ENCODE measurements at regions not wholly inside any gene's neighbourhood (a gene's known extent, or its start where the extent isn't known, plus 50 kb on each side); places are given as distances from the start of the nearest gene placed in this dataset.

DNA sequence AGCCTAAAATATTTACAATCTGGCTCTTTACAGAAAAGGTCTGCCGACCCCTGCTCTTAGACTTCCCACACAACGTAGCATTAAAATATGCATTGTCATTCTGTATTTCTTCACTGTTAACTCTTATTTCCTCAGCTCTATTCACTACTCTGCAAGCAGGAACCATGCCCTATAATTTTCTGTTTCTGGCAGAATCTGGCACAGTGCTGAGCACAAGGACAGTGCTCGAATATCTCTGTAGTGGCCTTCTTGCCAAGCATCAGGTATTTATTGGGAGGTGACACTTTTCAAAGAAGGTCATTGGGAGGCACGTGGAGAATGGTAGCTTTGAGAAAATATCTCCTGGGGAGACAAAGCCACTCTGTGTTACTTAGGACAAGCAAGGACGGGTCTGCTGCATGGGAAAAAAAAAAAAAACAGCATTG lies 77.9 kb downstream of the PSMG1 start:
- DNase-seq (ENCODE audit: low read depth) = no peak

DNA sequence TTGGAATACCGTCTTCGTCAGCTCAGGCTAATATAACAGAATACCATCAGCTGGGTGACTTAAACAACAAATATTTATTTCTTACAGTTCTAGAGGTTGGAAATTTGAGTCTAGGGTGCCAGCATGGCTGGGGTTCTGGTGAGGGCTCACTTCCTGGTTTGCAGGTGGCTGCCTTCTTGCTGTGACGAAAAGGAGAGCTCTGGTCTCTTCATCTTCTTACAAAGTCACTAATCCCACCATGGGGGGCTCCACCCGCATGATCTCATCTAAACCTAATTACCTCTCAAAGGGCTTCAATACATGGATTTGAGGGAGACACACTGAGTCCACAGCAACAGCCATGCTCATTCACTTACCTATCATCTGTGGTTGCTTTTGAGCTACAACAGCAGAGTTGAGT lies 78.3 kb downstream of the PSMG1 start:
- no peak for DNase-seq (ENCODE audit: low read depth)

DNA sequence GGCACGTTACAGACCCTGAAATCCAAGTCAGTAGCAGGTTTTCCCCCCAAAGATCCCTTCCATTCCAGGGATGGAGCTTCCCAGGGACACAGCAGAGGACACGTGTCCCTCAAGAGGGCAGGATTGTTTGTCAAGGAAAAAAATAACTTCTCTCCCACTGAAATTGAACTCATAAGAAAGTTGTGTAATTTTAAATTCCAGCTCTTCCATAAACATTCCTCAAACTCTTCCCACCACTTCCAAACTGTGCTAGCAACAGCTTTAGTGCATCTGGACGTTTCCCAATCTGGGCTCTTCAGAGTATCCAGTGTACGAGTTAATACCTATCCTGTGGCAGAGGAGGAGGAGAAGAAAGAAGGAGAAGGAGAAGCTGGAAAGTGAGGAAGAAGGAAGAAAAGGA lies 79.6 kb downstream of the PSMG1 start:
- DNase-seq (ENCODE audit: low read depth) = peak; percentile 73

DNA sequence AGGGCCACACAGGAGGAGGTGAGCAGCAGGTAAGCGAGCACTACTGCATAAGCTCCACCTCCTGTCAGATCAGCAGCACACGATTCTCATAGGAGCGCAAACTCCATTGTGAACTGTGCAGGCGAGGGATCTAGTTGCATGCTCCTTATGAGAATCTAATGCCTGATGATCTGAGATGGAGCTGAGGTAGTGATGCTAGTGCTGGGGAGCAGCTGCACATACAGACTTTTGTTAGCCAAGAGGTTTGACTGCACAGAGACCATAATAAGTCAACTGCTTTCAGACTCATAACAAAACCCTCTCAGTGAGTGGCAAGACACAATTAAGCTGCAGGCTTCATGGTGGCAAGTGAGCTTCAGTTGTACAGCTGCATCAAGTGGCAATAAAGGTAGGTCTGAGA lies 83.4 kb downstream of the PSMG1 start:
- no peak for DNase-seq (ENCODE audit: low read depth)

DNA sequence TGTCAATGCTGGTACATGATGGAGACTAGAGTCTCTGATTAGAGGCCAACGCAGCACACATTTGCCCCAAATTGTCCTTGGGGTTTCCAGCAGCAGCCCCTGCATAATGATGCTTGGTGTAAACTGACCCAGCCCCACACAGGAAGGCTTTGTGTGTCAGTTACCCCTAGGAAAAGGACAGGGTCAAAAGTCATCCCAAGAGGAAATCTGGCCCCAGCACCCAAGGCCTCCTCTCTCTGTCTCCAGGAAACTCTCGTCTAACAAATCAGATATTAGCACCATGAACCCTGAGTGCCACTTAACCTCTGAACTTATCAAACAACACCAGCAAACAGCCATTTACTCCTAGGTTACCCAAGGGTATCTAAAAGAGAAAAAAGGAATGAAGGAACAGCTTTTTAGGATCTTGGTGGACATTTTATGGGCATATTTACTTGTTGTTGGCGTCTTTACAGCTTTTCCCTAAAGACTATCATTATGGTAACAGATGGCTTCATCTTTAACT lies 84.5 kb downstream of the PSMG1 start:
- DNase-seq (ENCODE audit: low read depth) = no peak

DNA sequence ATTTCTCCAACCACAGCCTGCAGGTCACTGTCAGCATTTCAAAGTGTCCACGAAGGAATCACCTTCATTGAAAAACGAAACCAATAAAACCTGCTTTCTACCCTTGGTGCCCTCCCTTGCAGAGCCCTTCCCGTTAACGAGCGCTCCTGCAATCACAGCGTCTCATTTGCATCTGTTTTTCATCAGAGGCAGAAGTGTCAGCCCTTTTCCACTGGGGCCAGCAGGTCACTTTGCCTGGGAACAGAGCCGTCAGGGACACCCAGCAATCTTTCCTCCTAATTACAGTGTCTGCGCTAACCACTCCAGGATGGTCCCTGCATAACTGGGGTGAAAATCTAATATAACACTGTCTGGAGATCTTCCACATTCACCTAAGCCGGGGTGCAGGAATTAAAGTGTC lies 85.3 kb downstream of the PSMG1 start:
- DNase-seq (ENCODE audit: low read depth) = no peak

DNA sequence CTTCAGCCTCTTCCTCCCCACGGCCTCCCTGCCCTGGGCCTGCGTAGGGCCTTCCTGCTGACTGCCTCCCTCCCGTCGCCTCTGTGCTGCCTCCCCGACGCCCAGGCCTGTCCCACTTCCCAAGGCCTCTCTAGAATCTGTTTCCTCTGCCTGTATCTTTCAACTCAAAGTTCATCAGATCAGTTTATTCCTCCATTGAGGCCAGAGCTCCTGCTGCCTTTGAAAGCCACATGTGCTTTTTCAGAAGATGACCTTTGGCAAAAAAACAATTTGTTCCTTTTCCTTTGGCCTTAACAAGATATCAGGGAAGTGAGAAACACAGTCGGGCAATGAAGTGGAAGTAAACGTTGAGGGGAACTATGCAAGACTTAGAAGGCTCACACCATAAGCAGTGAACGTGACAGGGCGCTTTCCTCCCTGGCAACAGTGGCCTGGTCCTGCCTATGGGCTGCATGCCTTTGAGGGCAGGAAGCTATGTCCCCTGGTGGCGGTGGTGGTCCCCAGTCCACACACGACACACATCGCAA lies 85.9 kb downstream of the PSMG1 start:
- DNase-seq (ENCODE audit: low read depth) = no peak

DNA sequence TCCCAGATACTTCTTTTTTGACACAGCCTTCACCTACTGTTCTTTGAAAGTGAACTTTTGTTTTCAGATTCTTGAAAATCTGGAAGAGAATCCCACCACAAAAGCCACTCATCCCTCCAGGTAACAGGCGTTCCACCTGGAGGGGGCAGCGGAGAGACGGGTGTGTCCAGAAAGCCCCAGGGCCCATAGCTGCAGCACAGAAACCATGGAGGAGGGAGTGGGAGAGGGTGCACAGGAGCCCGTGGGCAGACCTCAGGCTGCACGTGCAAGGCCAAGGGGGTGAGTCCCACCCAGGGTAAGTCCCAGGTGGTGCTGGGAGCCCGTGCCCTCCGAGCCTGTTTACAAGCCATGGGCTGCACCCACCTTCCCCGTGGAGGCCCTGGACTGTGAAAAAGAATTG lies 86.5 kb downstream of the PSMG1 start:
- no peak for DNase-seq (ENCODE audit: low read depth)

DNA sequence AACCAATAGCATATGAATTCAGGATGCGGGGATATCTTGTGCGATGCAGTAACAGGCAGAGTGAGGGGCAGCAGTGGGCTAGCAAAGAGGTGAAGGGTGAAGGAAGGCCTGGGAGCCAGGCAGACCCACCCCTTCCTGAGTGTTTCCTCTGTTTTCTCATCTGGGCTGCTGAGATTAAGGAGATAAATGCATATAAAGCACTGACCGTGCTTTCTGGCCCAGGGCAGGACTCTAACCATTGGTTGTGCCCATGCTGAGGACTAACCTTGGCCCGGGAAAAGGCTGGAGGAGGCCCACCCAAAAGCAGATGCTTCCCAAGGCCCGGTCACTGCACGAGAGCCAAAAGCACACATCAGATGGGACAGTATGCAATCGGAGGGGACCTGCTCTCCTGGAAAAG lies 87.6 kb downstream of the PSMG1 start:
- no peak for DNase-seq (ENCODE audit: low read depth)

DNA sequence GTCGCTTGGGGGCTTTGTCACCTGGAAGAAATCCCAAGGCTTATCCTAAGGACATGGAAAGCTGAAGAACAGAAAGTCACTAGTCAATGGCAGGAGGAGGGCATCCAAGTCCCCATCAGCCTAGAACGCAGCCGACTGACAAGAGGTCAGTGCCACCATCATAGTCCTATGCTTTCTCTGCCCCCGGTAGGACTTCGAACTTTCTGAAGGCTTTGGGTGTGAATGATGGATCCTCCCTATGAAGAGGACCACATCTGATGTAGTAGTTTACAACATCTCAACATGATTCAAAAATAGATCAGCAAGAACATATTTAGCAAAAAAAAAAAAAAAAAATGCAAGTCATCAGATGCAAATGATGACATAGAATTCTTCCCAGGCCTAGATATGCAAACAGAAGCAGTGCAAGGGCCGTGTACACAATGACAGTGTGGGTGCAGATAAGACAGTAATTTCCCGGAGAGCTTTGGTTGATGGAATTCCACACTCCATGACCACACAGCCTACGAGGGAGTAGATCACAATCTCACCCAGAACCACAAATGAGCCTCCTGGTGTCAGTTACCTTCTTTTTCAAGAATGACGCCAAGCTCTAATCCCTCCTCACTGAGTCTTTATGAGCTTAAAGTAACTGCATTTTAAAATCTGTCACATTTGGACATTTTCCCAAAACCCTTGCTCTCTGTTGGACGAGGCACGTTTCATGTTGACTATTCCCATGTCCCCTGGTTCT lies 88.2 kb downstream of the PSMG1 start:
- no peak for DNase-seq (ENCODE audit: low read depth)

DNA sequence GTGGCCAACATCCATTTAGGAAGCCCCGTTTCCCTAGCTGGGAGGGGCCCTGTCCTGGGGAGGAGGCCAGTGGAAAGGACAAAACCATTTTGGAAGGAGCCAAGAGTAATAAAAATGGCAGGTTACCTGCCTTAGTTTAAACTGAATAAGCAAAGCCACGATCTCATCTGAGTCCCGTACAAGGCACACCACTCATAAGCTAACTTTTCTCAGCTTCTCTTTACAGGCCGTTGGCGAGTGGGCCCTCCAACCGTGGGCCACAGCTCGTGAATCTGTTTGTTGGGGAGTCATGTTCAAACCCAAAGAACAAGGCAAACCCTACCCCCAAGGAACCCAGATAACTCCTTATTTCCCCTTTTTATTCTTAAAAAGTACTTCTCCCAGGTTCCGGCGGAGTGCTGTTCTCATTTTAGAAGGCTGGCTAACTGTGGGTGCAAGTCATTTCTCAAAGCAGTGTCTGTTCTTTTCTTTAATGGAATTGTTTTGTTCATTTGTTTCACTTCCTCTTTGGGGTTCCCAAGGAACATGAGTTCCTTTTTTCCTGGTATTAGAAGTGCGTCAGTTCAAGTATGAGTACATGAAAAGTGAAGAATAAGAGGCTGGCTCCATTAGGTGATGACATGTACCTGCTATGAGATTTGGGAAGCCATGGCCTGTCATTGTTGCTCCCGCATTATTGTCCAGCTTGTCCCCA lies 89.0 kb downstream of the PSMG1 start:
- no peak for DNase-seq (ENCODE audit: low read depth)

DNA sequence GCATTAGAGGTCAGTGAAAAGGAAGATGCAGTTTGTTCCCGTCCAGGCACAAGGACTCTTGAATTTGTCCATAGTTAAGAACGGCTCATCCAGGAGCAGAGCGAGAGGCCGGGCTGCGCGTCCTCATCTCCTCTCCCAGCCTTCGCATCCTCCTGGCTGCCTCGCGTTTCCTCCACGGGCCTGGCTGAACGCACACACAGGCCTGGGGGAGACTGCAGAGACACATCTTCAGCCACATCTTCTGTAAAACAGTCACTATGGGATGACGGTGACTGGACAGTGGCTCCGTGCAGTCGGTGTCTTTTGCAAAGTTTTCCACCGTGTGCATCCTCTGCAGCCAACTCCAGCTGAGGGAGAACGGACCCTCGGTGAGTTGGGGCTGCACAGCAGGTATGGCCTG lies 89.7 kb downstream of the PSMG1 start:
- DNase-seq (ENCODE audit: low read depth) = no peak

DNA sequence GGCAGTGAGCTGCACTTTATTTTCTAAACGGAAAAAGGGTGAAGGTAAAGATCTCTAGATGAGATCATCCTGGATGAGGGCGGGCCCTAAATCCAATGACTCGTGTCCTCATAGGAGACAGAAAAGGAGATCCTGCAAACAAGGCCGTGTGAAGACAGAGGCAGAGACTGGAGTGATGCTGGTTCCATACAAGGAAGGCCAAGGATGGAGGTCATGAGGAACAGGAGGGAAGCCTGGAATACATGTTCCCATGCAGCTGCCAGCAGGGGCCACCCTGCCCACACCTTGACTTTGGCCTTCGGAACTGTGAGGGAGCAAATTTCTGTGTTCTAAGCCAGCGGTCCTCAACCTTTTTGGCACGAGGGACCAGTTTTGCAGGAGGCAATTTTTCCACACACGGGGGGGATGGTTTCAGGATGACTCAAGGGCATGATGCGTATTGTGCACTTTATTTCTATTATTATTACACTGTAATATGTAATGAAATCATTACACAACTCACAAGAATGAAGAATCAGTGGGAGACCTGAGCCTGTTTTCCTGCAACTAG lies 94.3 kb downstream of the PSMG1 start:
- no peak for DNase-seq (ENCODE audit: low read depth)

DNA sequence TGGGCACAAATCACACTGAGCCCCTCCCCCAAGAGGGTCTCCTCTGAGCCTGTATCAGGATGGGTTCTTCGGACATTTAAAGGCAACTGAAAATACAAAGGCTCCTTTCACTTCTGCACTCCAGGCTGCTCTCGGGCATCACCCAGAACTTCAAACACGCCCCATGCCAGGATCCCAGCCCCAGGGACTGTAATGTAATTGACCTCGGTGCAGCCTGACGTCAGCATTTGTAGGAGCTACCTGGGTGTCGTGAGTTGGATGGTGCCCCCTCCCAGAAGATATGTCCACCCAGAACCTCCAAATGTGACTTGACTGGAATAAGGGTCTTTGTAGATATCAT lies 95.2 kb downstream of the PSMG1 start:
- no peak for DNase-seq (ENCODE audit: low read depth)

DNA sequence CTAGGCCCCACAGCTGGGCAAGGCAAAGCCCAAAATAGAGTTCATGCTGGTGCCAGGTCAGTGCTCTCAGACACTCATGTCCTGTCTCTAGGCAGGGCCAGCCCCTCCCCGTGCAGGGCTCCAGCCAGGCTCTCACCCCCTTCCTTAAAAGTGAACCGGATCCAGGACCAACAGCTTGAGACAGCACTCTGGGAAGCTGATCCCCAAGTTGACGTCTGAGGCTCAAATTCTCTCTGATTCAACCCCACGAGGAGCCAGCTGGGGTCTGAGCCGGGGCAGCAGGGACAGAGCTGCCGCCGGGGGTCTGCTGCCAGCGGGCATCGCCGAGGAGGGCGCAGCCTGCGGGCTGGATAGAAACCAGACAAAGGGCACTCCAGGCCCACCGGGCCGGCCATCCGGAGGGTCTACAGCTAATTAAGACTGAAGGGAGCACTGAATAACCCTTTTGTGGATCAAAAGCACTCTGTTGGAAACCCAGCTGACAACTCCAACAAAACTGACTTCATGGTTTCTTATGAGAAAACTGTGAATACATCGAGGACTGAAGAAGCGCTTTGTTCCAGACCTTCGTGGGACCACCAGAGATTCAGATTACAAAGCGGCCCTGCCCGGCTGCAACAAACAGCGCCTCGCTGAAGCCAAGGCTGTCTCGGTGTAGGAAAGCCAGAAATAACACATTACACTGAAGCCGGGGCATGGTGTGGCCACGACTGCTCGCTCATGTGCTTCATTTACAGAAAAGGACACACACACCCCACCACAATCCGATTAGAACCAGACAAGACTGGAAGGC lies 95.8 kb downstream of the PSMG1 start:
- DNase-seq (ENCODE audit: low read depth) = no peak

DNA sequence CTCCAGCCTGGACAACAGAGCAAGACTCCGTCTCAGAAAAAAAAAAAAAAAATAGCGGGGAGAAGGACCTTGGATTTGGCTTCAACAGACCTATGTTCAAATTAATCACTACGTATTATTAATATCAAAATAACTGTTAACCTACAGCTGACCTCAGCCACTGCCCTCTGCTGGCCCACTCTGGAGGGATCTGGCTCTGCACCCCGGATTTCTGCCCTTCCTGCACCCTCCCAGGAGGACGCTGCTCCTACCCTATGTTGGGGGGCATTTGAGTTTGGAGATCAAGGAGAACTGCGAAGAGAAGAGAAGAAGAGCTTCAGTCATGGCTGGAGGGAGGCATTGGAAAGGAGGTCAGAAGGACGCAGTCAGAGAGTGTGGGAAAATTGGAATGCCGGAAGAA lies 96.7 kb downstream of the PSMG1 start:
- DNase-seq (ENCODE audit: low read depth) = no peak

DNA sequence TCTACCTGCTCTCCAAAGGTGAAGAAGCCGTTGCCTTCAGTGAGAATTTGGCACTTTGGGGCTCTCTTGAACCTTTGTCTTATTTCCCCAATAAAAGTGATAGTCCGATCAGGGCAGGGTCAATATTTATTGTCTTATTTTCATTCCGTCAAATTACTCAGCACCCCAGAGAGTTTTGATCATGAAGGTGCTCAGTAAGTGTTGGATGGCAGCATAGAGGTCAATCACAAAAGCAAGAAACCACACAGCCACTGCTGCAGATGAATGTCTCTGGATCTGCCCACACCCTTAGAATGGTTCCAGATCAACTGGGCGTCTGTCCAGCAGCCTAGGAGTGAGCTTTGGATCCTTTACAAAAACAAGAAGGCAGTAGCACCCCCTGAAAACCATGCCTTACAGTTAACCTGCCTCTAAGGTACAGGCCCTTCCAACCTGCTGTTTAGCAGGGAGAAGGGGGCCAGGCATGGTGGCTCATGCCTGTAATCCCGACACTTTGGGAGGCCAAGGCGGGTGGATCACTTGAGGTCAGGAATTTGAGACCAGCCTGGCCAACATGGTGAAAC lies 97.3 kb downstream of the PSMG1 start:
- no peak for DNase-seq (ENCODE audit: low read depth)

DNA sequence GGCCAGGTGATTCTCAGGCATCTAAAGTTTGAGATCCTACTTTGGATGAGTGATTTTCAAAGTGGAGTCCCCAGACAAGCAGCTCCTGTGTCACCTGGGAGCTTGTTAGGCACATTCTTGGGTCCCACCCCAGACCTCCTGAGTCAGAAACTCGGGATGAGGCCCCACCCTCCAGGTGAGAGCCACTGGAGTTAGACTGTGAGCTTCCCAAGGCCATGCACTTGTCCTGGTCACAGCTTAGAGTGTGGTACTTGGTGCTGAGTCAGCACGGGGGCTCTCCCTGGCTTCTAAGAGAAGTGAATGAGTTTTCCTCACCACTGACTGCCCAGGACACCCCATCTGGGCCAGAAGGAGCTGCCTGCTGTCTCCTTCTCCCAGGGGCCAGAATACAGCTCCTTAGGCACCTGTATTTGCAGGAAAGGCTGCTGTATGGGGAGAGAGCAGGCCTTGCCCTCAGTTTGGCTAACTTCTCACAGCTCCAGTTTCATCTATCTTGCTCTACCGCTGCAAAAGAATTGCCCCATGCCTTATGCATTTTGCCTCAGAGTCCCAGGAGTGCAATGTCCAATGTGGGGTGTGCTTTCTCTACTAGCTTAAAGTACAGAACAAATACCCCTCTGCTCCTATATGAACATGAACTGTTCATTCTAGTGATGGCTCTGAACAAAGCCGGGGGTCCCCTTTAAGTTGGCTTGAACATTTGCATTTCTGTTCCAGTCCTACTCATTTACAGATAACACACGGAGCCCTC lies 98.1 kb downstream of the PSMG1 start:
- DNase-seq (ENCODE audit: low read depth) = no peak

DNA sequence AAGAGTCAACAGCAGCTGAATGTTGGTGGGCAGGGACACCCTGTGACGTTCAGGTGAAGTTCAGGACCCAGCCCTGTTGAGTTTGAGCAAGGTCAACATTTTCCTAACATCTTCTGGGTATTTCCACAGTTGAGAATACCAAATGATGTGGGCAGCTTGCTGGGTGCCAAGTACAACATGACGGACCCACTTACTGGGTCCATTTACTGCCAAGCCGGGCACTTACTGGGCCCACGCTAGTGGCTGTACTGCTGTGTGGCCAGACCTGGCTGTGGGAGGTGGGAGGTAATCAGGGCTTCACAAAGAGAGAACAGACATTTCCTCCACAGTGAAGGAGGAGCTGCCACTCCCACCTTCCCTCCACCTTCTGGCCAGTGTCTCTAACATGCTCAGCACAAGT lies 99.2 kb downstream of the PSMG1 start:
- DNase-seq (ENCODE audit: low read depth) = no peak

DNA sequence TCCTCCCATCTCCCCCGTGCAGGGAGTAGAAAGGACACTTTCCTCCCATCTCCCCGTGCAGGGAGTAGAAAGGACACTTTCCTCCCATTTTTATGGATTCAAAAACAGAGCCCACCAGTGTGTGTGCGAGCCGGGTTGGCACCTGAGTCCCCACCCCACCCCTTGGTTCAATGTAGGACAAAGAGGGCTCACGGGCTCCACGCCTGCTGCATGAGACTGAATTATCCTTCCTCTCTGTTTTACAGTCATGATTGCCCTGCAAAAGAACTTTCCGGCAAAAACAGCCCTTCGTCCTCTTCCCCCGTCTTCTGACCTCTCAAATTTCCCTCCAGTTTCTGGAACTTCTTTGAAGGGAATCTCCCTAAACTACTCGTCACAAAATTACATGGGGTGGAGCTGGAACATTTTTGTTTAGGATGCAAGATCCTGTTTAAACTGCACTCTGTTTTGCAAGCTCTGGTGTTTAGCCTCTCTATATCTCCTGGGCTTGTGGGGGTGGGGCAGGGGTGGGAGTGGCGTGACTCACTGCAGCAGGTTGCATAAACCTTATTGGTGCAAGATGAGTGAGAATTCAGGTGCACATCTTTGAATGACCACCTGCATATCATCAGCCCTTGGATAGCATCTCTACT lies 99.8 kb downstream of the PSMG1 start:
- no peak for DNase-seq (ENCODE audit: low read depth)

Data from GM04504 (cell line).